Chondrocyte (in vitro differentiated cells): ENCODE measurements at regions not wholly inside any gene's neighbourhood (a gene's known extent, or its start where the extent isn't known, plus 50 kb on each side); places are given as distances from the start of the nearest gene placed in this dataset.

Experiments used
- DNase-seq: peaks from one replicate; pipeline ENCODE4 v3.0.0; 2021; ENCODE audit warnings: mixed read lengths, low spot score
- H3K27ac Mint-ChIP-seq: one replicate; pipeline ENCODE4 v1.8.0; 2021; ENCODE audit warnings: mild to moderate bottlenecking, moderate library complexity, mixed read lengths; ENCODE audit not compliant: unreplicated experiment
- H3K27me3 Mint-ChIP-seq: 2 replicates; pipeline ENCODE4 v1.8.0; 2021; ENCODE audit warnings: low read depth, mixed read lengths
- H3K36me3 Mint-ChIP-seq: 2 replicates; pipeline ENCODE4 v1.8.0; 2021; ENCODE audit warnings: low read depth, mixed read lengths
- H3K4me1 Mint-ChIP-seq: 2 replicates; pipeline ENCODE4 v1.8.0; 2021; ENCODE audit warnings: low read depth, mild to moderate bottlenecking, mixed read lengths
- H3K4me3 Mint-ChIP-seq: one replicate; pipeline ENCODE4 v1.8.0; 2021; ENCODE audit warnings: mild to moderate bottlenecking, moderate library complexity, mixed read lengths; ENCODE audit not compliant: unreplicated experiment
- H3K9me3 Mint-ChIP-seq: 2 replicates; pipeline ENCODE4 v1.8.0; 2021; ENCODE audit warnings: low read depth, mixed read lengths
- CTCF ChIP-seq: fragments of 200-600 bp; sonication (generic); IDR thresholded peaks from 2 replicates; pipeline ENCODE4 v1.5.0; 2021; ENCODE audit warnings: antibody characterized with exemption, mild to moderate bottlenecking, moderate library complexity

- Mint-ChIP-seq H3K27me3 (no peaks in the 10 kb centered on the region), H3K36me3 (no peaks in the 10 kb centered on the region), H3K9me3 (no peaks in the 10 kb centered on the region), H3K4me3 (no peak overlapping the region), H3K27ac (no peak overlapping the region), H3K4me1 (peaks cover 6% of the 10 kb centered on the region)
- DNase-seq, result no peak
- no peak for TF ChIP-seq CTCF
Observed at GRCh38 chr4:138741766-138742377, 273.7 kb upstream of the NOCT start.

DNA sequence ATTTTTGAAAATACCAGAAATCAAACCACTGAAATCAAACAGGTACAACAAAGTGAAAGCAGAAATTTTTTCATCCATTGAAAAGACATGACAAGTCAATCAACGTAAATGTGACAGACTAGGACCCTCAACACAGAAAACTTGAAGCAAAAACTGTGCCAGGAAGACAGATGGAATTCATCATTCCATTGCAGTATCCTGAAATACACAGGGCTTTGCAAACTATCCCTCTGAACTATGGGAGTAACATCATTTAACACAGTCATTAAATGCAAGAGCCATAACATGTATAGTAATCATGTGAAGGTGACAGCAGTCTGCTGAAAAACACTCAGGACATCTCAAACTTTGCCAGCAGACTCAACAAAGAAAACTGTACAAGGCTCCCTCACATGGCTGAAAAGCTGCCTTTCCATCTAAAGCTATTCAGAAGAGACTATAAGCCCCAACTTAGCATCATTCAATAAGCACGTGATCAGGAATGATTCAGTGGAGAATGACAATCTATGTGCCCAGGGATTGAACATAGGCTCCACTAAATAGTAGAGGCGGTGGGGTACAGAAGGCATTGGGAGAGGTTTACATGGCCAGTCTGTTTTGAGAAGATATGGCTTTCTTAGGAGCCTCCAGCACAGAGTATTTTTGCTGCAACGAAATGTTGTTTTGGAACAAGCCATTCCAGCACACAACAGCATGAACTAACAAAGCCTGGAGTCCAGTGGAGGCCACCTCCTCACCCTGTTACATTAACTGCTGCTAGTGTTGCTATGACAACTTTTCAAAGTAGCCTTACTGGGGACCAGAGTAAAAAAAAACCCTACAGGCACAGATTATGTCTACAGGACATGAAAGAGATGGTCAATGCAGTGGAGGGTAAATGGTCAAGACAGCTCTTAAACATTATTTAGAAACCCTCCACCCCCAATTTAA is 274.5 kb upstream of the NOCT start:
- Mint-ChIP-seq H3K4me3 (no peak overlapping the region), H3K4me1 (peaks cover 13% of the 10 kb centered on the region), H3K27me3 (no peaks in the 10 kb centered on the region), H3K27ac (no peak overlapping the region), H3K36me3 (no peaks in the 10 kb centered on the region), H3K9me3 (no peaks in the 10 kb centered on the region)
- no peak for DNase-seq
- no peak for TF ChIP-seq CTCF

DNA sequence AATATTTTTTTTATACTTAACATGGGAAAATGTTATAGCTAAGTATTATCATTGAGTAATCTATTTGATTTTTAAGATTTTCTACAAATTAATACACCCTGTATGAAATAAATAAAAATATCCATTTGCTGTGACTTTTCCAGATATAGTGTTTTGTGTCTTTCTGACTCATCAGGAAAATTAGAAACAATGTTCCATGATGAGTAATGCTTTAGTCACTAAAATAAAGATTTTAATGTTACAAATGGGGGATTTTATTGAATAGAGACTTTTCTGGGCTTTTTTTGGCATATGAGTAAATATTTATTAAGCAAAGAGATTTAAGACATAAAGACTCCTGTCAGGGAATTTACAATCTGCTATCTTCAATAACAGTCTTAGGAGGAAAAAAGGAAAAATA is 279.2 kb upstream of the NOCT start:
- H3K4me3 Mint-ChIP-seq, result no peak overlapping the region
- TF ChIP-seq CTCF, result no peak
- H3K27me3 Mint-ChIP-seq, result no peaks in the 10 kb centered on the region
- peak overlapping the region; percentile 42 for H3K27ac Mint-ChIP-seq
- peaks cover 17% of the 10 kb centered on the region for H3K4me1 Mint-ChIP-seq
- no peak for DNase-seq
- H3K9me3 Mint-ChIP-seq, result peaks cover 6% of the 10 kb centered on the region
- H3K36me3 Mint-ChIP-seq, result no peaks in the 10 kb centered on the region

- Mint-ChIP-seq H3K27me3 (no peaks in the 10 kb centered on the region), H3K27ac (no peak overlapping the region), H3K4me3 (no peak overlapping the region), H3K9me3 (peaks cover 11% of the 10 kb centered on the region), H3K36me3 (no peaks in the 10 kb centered on the region), H3K4me1 (peaks cover 17% of the 10 kb centered on the region)
- TF ChIP-seq CTCF, result no peak
- no peak for DNase-seq
Observed at GRCh38 chr4:138734746-138735145, 280.8 kb upstream of the NOCT start.

DNA sequence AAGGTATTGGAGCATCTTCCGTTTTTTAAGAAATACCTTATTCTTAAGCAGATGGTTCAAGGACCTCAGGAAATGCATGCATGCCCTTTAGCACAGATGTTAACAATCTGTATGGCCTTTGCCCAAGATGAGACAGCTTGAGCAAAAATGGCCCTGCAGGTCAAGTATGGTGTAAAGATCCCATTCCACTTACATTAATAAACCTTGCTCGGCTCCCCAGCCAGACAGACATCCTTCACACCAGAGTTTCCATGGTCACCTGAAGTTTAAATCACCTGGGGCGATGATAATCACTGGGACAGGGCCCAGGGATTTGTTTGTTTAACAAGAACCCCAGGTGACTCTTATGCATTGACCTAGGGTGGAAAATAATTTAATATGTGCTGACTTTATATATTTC is 287.0 kb upstream of the NOCT start:
- Mint-ChIP-seq H3K4me3 (no peak overlapping the region), H3K4me1 (no peaks in the 10 kb centered on the region), H3K36me3 (no peaks in the 10 kb centered on the region), H3K27ac (no peak overlapping the region), H3K27me3 (no peaks in the 10 kb centered on the region), H3K9me3 (peaks cover 11% of the 10 kb centered on the region)
- TF ChIP-seq CTCF, result no peak
- DNase-seq, result no peak
